PC-9 (cell line): ENCODE measurements at regions not wholly inside any gene's neighbourhood (a gene's known extent, or its start where the extent isn't known, plus 50 kb on each side); places are given as distances from the start of the nearest gene placed in this dataset.

ENCODE experiments used
- EZH2 ChIP-seq: fragments of 200-600 bp; sonication (generic); IDR thresholded peaks from 2 replicates; pipeline ENCODE4 v1.8.0; 2017; ENCODE audit warnings: antibody characterized with exemption, low read depth
- TF ChIP-seq, protein P1 (sequence below): fragments of 200-600 bp; sonication (generic); conservative IDR thresholded peaks from 2 replicates; pipeline ENCODE4 v1.6.1; 2017; ENCODE audit warnings: mixed run types, antibody characterized with exemption, mild to moderate bottlenecking, moderate library complexity

DNA sequence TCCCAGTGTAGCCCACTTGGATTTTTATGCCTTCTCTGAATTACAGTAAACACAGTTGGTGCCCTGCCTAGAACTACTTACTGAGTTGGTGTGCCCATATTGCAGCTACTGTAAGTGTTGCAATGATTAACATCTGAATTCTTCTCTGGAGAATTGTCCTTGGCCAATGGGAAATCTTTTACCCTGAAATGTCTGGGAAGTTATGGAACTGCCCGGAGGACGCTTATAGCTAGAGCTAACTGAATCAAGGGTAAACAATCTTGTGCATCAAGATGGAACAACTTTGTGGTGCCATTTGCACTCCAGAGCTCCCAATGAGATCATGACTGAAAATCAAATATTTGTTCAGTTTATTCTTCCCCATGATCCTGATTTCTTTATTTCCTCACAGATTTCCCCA lies 246.7 kb upstream of the CBLB start:
- TF ChIP-seq, protein P1, sequence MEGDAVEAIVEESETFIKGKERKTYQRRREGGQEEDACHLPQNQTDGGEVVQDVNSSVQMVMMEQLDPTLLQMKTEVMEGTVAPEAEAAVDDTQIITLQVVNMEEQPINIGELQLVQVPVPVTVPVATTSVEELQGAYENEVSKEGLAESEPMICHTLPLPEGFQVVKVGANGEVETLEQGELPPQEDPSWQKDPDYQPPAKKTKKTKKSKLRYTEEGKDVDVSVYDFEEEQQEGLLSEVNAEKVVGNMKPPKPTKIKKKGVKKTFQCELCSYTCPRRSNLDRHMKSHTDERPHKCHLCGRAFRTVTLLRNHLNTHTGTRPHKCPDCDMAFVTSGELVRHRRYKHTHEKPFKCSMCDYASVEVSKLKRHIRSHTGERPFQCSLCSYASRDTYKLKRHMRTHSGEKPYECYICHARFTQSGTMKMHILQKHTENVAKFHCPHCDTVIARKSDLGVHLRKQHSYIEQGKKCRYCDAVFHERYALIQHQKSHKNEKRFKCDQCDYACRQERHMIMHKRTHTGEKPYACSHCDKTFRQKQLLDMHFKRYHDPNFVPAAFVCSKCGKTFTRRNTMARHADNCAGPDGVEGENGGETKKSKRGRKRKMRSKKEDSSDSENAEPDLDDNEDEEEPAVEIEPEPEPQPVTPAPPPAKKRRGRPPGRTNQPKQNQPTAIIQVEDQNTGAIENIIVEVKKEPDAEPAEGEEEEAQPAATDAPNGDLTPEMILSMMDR, result no peak
- TF ChIP-seq EZH2, result no peak
